ENCODE measurements at regions not wholly inside any gene's neighbourhood (a gene's known extent, or its start where the extent isn't known, plus 50 kb on each side); places are given as distances from the start of the nearest gene placed in this dataset.

DNA sequence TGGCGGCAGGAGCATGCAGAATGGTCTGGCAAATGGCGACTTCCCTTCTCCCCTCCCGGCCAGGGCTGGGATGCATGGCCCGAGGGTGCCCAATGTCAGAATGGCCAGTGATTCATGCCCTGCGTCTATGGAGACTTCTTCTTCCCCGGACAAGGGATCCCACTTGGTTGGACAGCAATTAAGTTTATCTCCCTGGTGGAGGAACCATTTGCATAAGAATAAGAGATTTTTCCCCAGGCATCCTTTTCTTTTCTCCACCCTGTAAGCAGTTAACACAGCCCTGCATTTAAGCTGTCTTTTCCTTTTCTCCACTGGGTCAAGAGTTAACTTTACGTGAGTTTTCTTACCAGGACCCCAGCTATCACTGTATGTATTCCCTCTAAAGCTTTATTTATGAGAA lies 856.6 kb downstream of the GLUD2 start:
- TF ChIP-seq CTCF (IDR thresholded peaks at IDR 0.05) (no peak), EP300 (IDR thresholded peaks at IDR 0.05) (no peak), POLR2A (IDR thresholded peaks at IDR 0.05) (no peak)
